HepG2 (cell line): ENCODE measurements at regions not wholly inside any gene's neighbourhood (a gene's known extent, or its start where the extent isn't known, plus 50 kb on each side); places are given as distances from the start of the nearest gene placed in this dataset.

ENCODE experiments used
- ATAC-seq: fragments of 200-7000 bp; cut with Tn5 transposase; 3 replicates; pipeline ENCODE4 v1.9.1; 2020; ENCODE audit warnings: mild to moderate bottlenecking, moderate library complexity
- BruUV-seq: library from RNA; stranded (reverse); fragments of 400-500 nt; replicated peaks from 2 replicates; lab custom pipeline; 2021; lab: Mats Ljungman, UMichigan
- CTCF ChIA-PET: fragments of 300-600 bp; formaldehyde crosslinking; extraction: SDS; loops from one replicate; lab custom pipeline; 2021; ENCODE audit warnings: low total read pairs, inconsistent platforms, low intra/inter-chr PET ratio; lab: Yijun Ruan, JAX
- POLR2A ChIA-PET: fragments of 350-600 bp; sonication (Branson Sonifier 250); formaldehyde crosslinking; loops from one replicate; lab custom pipeline; 2020; ENCODE audit warnings: antibody characterized with exemption, inconsistent platforms; lab: Yijun Ruan, JAX
- DNase-seq: peaks from one replicate; pipeline ENCODE4 v3.0.0-alpha.2; 2015; ENCODE audit warnings: low spot score
- FAIRE-seq: peaks from 3 replicates; lab custom pipeline; 2011; peaks lifted over from hg19 to GRCh38; lab: Jason Lieb, UNC
- H2AFZ ChIP-seq: one replicate; pipeline ENCODE4 v1.6.1; 2011; ENCODE audit warnings: low read length, inconsistent platforms
- H3K27ac ChIP-seq: fragments of 300-600 bp; 3 replicates; pipeline ENCODE4 v1.8.0; 2011; ENCODE audit warnings: mixed run types, mild to moderate bottlenecking, mixed read lengths, low read length, inconsistent platforms; ENCODE audit not compliant: insufficient read depth; ENCODE audit errors: extremely low read length
- H3K27me3 ChIP-seq, 2 experiments: fragments of 200-600 bp in 1 of 2; 2 replicates in 1 of 2; 3 replicates in 1 of 2; pipeline versions ENCODE4 v1.6.0 to v1.8.0; 2011; ENCODE audit warnings: low read length in 2 of 2, mild to moderate bottlenecking in 2 of 2, moderate library complexity in 2 of 2, inconsistent platforms in 1 of 2; ENCODE audit not compliant: insufficient read depth in 2 of 2, control insufficient read depth in 1 of 2
- H3K36me3 ChIP-seq, 2 experiments: fragments of 200-600 bp in 1 of 2; replicated peaks in 1 of 2; 2 replicates in 1 of 2; 3 replicates in 1 of 2; pipeline versions ENCODE4 v1.5.1 to v1.8.0; 2011; ENCODE audit warnings: low read length in 2 of 2, inconsistent platforms in 1 of 2; ENCODE audit not compliant: insufficient read depth in 2 of 2, control insufficient read depth in 1 of 2
- H3K4me1 ChIP-seq: 2 replicates; pipeline ENCODE4 v1.5.1; 2012; ENCODE audit warnings: low read length, inconsistent platforms; ENCODE audit not compliant: insufficient read depth
- H3K4me2 ChIP-seq: 2 replicates; pipeline ENCODE4 v1.6.0; 2011; ENCODE audit warnings: low read depth, low read length, inconsistent platforms
- H3K4me3 ChIP-seq, 3 experiments: fragments of 200-600 bp in 1 of 3; sonication (generic), shearing (Covaris generic) in 1 of 3; replicated peaks in 1 of 3; 2 replicates each; pipeline ENCODE4 v1.5.1; 2011 to 2016; ENCODE audit warnings: low read length in 3 of 3, inconsistent platforms in 2 of 3, low read depth in 2 of 3, mild to moderate bottlenecking in 2 of 3, control low read depth in 1 of 3, mixed read lengths in 1 of 3; ENCODE audit not compliant: insufficient read depth in 1 of 3
- H3K79me2 ChIP-seq: one replicate; pipeline ENCODE4 v1.6.1; 2011; ENCODE audit warnings: low read length, inconsistent platforms; ENCODE audit not compliant: insufficient read depth
- H3K9ac ChIP-seq: 2 replicates; pipeline ENCODE4 v1.6.0; 2011; ENCODE audit warnings: mild to moderate bottlenecking, low read depth, low read length, inconsistent platforms; ENCODE audit not compliant: insufficient read depth
- H3K9me3 ChIP-seq: 2 replicates; pipeline ENCODE4 v1.5.1; 2012; ENCODE audit warnings: mild to moderate bottlenecking, low read length
- H4K20me1 ChIP-seq: 2 replicates; pipeline ENCODE4 v1.6.0; 2011; ENCODE audit warnings: inconsistent platforms, mild to moderate bottlenecking, low read length, moderate library complexity; ENCODE audit not compliant: insufficient read depth
- GTF2F1 ChIP-seq: fragments of 150-350 bp; IDR thresholded peaks from 2 replicates; pipeline ENCODE4 v1.6.1; 2014; ENCODE audit warnings: low read length
- HHEX ChIP-seq: IDR thresholded peaks from 2 replicates; pipeline ENCODE4 v1.6.1; 2016; ENCODE audit warnings: control low read depth
- HNF1B ChIP-seq: sonication (generic); formaldehyde crosslinking; IDR thresholded peaks from 2 replicates; pipeline ENCODE4 v1.5.1; 2020; ENCODE audit warnings: mild to moderate bottlenecking, moderate library complexity, missing genetic modification reagents
- IRF9 ChIP-seq: sonication (generic); formaldehyde crosslinking; IDR thresholded peaks from 2 replicates; pipeline ENCODE4 v1.8.0; 2022; ENCODE audit warnings: missing genetic modification reagents, mild to moderate bottlenecking, borderline replicate concordance
- KDM5A ChIP-seq: fragments of 200-600 bp; sonication (generic); IDR thresholded peaks from 2 replicates; pipeline ENCODE4 v1.7.0; 2018; ENCODE audit warnings: antibody characterized with exemption, mild to moderate bottlenecking, low read length, borderline replicate concordance
- MTA3 ChIP-seq: sonication (generic); formaldehyde crosslinking; IDR thresholded peaks from 2 replicates; pipeline ENCODE4 v1.4.0; 2020; ENCODE audit warnings: missing genetic modification reagents
- SP5 ChIP-seq: IDR thresholded peaks from 2 replicates; pipeline ENCODE4 v1.6.1; 2016; ENCODE audit warnings: low read depth, borderline replicate concordance
- SUZ12 ChIP-seq: fragments of 150-350 bp; IDR thresholded peaks from 2 replicates; pipeline ENCODE4 v1.6.1; 2014; ENCODE audit warnings: low read depth, low read length
- TEAD3 ChIP-seq: optimal IDR thresholded peaks from 2 replicates; pipeline ENCODE3; 2016; ENCODE audit warnings: borderline replicate concordance
- TOPORS ChIP-seq: sonication (generic); formaldehyde crosslinking; IDR thresholded peaks from 2 replicates; pipeline ENCODE4 v1.8.0; 2023; ENCODE audit warnings: mild to moderate bottlenecking, missing genetic modification reagents
- ZBTB8A ChIP-seq: sonication (generic); formaldehyde crosslinking; IDR thresholded peaks from 2 replicates; pipeline ENCODE4 v1.4.0; 2020; ENCODE audit warnings: mild to moderate bottlenecking, low read depth, missing genetic modification reagents, borderline replicate concordance
- ZNF207 ChIP-seq: fragments of 450-650 bp; IDR thresholded peaks from 2 replicates; pipeline ENCODE4 v1.6.1; 2016; ENCODE audit warnings: antibody characterized with exemption, borderline replicate concordance
- ZNF543 ChIP-seq: sonication (generic); formaldehyde crosslinking; IDR thresholded peaks from 2 replicates; pipeline ENCODE4 v1.4.0; 2020; ENCODE audit warnings: mild to moderate bottlenecking, missing genetic modification reagents
- in situ Hi-C: cut with HindIII; loops from 2 replicates; pipeline ENCODE4 v1.10.0; 2017; ENCODE audit warnings: low pct_unique_long_range_greater_than_20kb; ENCODE audit not compliant: extremely low pct_ligation_motif_present
- intact Hi-C: fragments of 100-400 bp; cut with micrococcal nuclease; formaldehyde crosslinking; loops from one replicate; pipeline ENCODE4 v1.10.0; 2022; ENCODE audit not compliant: unreplicated experiment
- TF ChIP-seq, protein P1 (sequence below): IDR thresholded peaks from 2 replicates; pipeline ENCODE4 v1.6.1; 2016; ENCODE audit warnings: low read depth, borderline replicate concordance
- TF ChIP-seq, protein P2 (sequence below): sonication (generic); formaldehyde crosslinking; IDR thresholded peaks from 2 replicates; pipeline ENCODE4 v1.4.0; 2020; ENCODE audit warnings: missing genetic modification reagents

DNA sequence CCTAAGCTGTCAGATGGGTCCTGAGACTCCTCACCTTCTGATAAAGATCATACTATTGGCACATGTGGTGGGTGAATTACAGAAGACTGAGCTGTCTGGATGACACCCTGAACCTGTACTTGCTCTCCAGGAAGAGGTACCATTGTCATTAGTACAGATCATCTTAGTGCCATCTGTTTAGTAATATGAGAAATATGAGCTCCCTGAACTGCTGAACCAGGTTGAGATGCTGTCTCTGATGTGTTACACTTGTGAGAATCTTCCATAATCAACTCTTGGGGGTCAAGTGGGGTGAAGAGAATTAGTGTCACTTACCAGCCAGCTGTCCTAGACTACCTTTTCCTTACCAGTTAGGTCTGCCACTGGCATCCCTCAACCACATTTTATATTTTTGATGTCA is 531.0 kb downstream of the EPHA7 start:
- Histone ChIP-seq H3K27me3 (no peaks in the 10 kb centered on the region), H3K9ac (no peak overlapping the region), H3K4me1 (no peaks in the 10 kb centered on the region), H3K36me3 (no peaks in the 10 kb centered on the region), H3K79me2 (no peaks in the 10 kb centered on the region), H3K4me2 (no peak overlapping the region), H2AFZ (no peak overlapping the region), H3K27ac (no peak overlapping the region), H4K20me1 (no peaks in the 10 kb centered on the region), H3K9me3 (peaks cover 9% of the 10 kb centered on the region; the same call in 1 of the 2 replicates), H3K4me3 (no peak overlapping the region)
- DNase-seq (no peak), ATAC-seq (no peak), FAIRE-seq (no peak)
- intact Hi-C loops (no loop called here), in situ Hi-C loops (no loop called here)
- CTCF ChIA-PET, result no interaction called here
- POLR2A ChIA-PET, result no interaction called here
- no TSS peak for BruUV-seq
- no peak for TF ChIP-seq TEAD3
- TF ChIP-seq HNF1B, result no peak
- no peak for TF ChIP-seq SUZ12
- TF ChIP-seq SP5, result no peak
- TF ChIP-seq GTF2F1, result no peak
- TF ChIP-seq ZBTB8A, result no peak
- TF ChIP-seq ZNF207, result no peak
- TF ChIP-seq HHEX, result no peak
- no peak for TF ChIP-seq TOPORS
- TF ChIP-seq ZNF543 (CRISPR knock-in tag), result no peak
- TF ChIP-seq MTA3 (CRISPR knock-in tag), result no peak
- TF ChIP-seq KDM5A, result no peak
- no peak for TF ChIP-seq IRF9 (CRISPR knock-in tag)
- TF ChIP-seq, protein P1, sequence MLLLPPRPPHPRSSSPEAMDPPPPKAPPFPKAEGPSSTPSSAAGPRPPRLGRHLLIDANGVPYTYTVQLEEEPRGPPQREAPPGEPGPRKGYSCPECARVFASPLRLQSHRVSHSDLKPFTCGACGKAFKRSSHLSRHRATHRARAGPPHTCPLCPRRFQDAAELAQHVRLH (CRISPR knock-in tag), result no peak
- TF ChIP-seq, protein P2, sequence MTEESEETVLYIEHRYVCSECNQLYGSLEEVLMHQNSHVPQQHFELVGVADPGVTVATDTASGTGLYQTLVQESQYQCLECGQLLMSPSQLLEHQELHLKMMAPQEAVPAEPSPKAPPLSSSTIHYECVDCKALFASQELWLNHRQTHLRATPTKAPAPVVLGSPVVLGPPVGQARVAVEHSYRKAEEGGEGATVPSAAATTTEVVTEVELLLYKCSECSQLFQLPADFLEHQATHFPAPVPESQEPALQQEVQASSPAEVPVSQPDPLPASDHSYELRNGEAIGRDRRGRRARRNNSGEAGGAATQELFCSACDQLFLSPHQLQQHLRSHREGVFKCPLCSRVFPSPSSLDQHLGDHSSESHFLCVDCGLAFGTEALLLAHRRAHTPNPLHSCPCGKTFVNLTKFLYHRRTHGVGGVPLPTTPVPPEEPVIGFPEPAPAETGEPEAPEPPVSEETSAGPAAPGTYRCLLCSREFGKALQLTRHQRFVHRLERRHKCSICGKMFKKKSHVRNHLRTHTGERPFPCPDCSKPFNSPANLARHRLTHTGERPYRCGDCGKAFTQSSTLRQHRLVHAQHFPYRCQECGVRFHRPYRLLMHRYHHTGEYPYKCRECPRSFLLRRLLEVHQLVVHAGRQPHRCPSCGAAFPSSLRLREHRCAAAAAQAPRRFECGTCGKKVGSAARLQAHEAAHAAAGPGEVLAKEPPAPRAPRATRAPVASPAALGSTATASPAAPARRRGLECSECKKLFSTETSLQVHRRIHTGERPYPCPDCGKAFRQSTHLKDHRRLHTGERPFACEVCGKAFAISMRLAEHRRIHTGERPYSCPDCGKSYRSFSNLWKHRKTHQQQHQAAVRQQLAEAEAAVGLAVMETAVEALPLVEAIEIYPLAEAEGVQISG (CRISPR knock-in tag), result no peak
